ENCODE measurements at regions not wholly inside any gene's neighbourhood (a gene's known extent, or its start where the extent isn't known, plus 50 kb on each side); places are given as distances from the start of the nearest gene placed in this dataset.

DNA sequence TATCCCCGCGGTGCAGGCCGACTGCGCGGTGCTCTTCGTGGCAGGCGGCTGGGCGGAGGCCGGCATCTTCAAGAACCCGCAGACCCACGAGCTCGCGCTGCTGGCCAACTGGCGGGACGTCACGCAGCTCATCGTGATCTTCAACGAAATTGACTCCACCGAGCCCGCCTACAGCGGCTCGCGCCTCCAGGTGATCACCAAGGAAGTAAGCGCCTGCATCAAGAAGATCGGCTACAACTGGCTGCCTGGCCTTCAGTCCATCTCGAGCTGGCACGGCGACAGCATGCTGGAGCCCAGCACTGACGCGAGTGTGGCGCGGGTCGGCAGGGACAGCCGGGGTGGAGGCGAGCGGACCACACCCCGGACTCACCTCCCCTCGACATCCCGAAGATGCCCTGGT, 53.9 kb upstream of the MTNR1B start:
- Histone ChIP-seq H3K27ac (no peak overlapping the region), H3K4me1 (no peaks in the 10 kb centered on the region), H3K36me3 (no peaks in the 10 kb centered on the region), H3K9me3 (no peaks in the 10 kb centered on the region), H3K4me3 (no peak overlapping the region), H3K27me3 (no peaks in the 10 kb centered on the region)
- 96 to 98% methylated on average over 30 to 39 of the region's 39 CpGs for WGBS, 2 donors
- TF ChIP-seq EP300 (IDR thresholded peaks at IDR 0.05): no peak
- TF ChIP-seq POLR2A (IDR thresholded peaks at IDR 0.05): no peak
- no peak for DNase-seq (ENCODE audit: low spot score in 2 of 2)

GRCh38 chr11:92916299-92916698, 53.2 kb upstream of the MTNR1B start:
- Histone ChIP-seq H3K4me3 (no peak overlapping the region), H3K4me1 (no peaks in the 10 kb centered on the region), H3K36me3 (no peaks in the 10 kb centered on the region), H3K27ac (no peak overlapping the region), H3K9me3 (no peaks in the 10 kb centered on the region), H3K27me3 (no peaks in the 10 kb centered on the region)
- TF ChIP-seq POLR2A (IDR thresholded peaks at IDR 0.05) (no peak), EP300 (IDR thresholded peaks at IDR 0.05) (no peak)
- TF ChIP-seq, protein P1, sequence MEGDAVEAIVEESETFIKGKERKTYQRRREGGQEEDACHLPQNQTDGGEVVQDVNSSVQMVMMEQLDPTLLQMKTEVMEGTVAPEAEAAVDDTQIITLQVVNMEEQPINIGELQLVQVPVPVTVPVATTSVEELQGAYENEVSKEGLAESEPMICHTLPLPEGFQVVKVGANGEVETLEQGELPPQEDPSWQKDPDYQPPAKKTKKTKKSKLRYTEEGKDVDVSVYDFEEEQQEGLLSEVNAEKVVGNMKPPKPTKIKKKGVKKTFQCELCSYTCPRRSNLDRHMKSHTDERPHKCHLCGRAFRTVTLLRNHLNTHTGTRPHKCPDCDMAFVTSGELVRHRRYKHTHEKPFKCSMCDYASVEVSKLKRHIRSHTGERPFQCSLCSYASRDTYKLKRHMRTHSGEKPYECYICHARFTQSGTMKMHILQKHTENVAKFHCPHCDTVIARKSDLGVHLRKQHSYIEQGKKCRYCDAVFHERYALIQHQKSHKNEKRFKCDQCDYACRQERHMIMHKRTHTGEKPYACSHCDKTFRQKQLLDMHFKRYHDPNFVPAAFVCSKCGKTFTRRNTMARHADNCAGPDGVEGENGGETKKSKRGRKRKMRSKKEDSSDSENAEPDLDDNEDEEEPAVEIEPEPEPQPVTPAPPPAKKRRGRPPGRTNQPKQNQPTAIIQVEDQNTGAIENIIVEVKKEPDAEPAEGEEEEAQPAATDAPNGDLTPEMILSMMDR (IDR thresholded peaks at IDR 0.05): no peak
- 68 to 82% methylated on average over 4 of the region's 4 CpGs for WGBS, 2 donors
- no peak for DNase-seq (ENCODE audit: low spot score in 2 of 2)

GRCh38 chr11:92917927-92918326, 51.5 kb upstream of the MTNR1B start:
- Histone ChIP-seq H3K4me1 (no peaks in the 10 kb centered on the region), H3K27ac (no peak overlapping the region), H3K27me3 (no peaks in the 10 kb centered on the region), H3K9me3 (no peaks in the 10 kb centered on the region), H3K4me3 (no peak overlapping the region), H3K36me3 (no peaks in the 10 kb centered on the region)
- TF ChIP-seq EP300 (IDR thresholded peaks at IDR 0.05) (no peak), POLR2A (IDR thresholded peaks at IDR 0.05) (no peak)
- TF ChIP-seq, protein P1 (IDR thresholded peaks at IDR 0.05): no peak
- DNase-seq (ENCODE audit: low spot score in 2 of 2): no peak
- 89 to 92% methylated on average over 1 of the region's 1 CpG for WGBS, 2 donors

GRCh38 chr11:92919048-92919447, 50.4 kb upstream of the MTNR1B start:
- Histone ChIP-seq H3K4me3 (no peak overlapping the region), H3K36me3 (no peaks in the 10 kb centered on the region), H3K4me1 (no peaks in the 10 kb centered on the region), H3K9me3 (no peaks in the 10 kb centered on the region), H3K27ac (no peak overlapping the region), H3K27me3 (no peaks in the 10 kb centered on the region)
- no peak for TF ChIP-seq EP300 (IDR thresholded peaks at IDR 0.05)
- TF ChIP-seq, protein P1 (IDR thresholded peaks at IDR 0.05): no peak
- TF ChIP-seq POLR2A (IDR thresholded peaks at IDR 0.05): no peak
- no peak for DNase-seq (ENCODE audit: low spot score in 2 of 2)
